Ureter (tissue), 1 donor: ENCODE measurements at regions not wholly inside any gene's neighbourhood (a gene's known extent, or its start where the extent isn't known, plus 50 kb on each side); places are given as distances from the start of the nearest gene placed in this dataset.
"Not testable (repeated sequence)": the region's sequence is repeated elsewhere in the genome, so short reads cannot be mapped to it uniquely, and the experiment has no call there.

ENCODE experiments used
- DNase-seq: peaks from one replicate; pipeline ENCODE4 v3.0.0-alpha.2; 2020; ENCODE audit warnings: low spot score
- donor health status: DM: yes; HTN: yes; CAD: no.

- DNase-seq, result peak; percentile 80
Measured at GRCh38 chr16:85202631-85203461, 90.6 kb upstream of the CIBAR2 start.

GRCh38 chr16:85203462-85203813 lies 91.2 kb upstream of the CIBAR2 start:
- no peak for DNase-seq

- no peak for DNase-seq
Measured at GRCh38 chr16:85204242-85205010, 92.2 kb upstream of the CIBAR2 start.

GRCh38 chr16:85205257-85205656 lies 93.0 kb upstream of the CIBAR2 start:
- not testable (repeated sequence) for DNase-seq

- no peak for DNase-seq
Measured at GRCh38 chr16:85205747-85206471, 93.6 kb upstream of the CIBAR2 start.

GRCh38 chr16:85206472-85207356 lies 94.4 kb upstream of the CIBAR2 start:
- DNase-seq, result peak; percentile 81

GRCh38 chr16:85207357-85207921 lies 95.2 kb upstream of the CIBAR2 start:
- DNase-seq, result no peak

GRCh38 chr16:85208181-85208580 lies 95.9 kb upstream of the CIBAR2 start:
- no peak for DNase-seq

GRCh38 chr16:85208643-85209520 lies 96.6 kb upstream of the CIBAR2 start:
- no peak for DNase-seq

- DNase-seq, result no peak
Measured at GRCh38 chr16:85209526-85210121, 97.4 kb upstream of the CIBAR2 start.

- no peak for DNase-seq
Measured at GRCh38 chr16:85210423-85211169, 98.3 kb upstream of the CIBAR2 start.

- no peak for DNase-seq
Measured at GRCh38 chr16:85211271-85211801, 99.1 kb upstream of the CIBAR2 start.

- no peak for DNase-seq
Measured at GRCh38 chr16:85213926-85214675, 101.8 kb upstream of the CIBAR2 start.

GRCh38 chr16:85215478-85216118 lies 103.3 kb upstream of the CIBAR2 start:
- DNase-seq, result no peak

GRCh38 chr16:85216522-85217375 lies 104.5 kb upstream of the CIBAR2 start:
- DNase-seq, result no peak

GRCh38 chr16:85220125-85220839 lies 108.0 kb upstream of the CIBAR2 start:
- DNase-seq, result peak; percentile 91
